Panc1 (cell line): ENCODE measurements at regions not wholly inside any gene's neighbourhood (a gene's known extent, or its start where the extent isn't known, plus 50 kb on each side); places are given as distances from the start of the nearest gene placed in this dataset.

Source experiments
- ATAC-seq: fragments of 200-7000 bp; cut with Tn5 transposase; 2 replicates; pipeline ENCODE4 v1.9.1; 2020; ENCODE audit warnings: mild to moderate bottlenecking, moderate library complexity
- BruUV-seq: library from RNA; stranded (reverse); fragments of 400-500 nt; replicated peaks from 2 replicates; lab custom pipeline; 2021; lab: Mats Ljungman, UMichigan
- CTCF ChIA-PET: fragments of 300-600 bp; sonication (Branson Sonifier 250); formaldehyde crosslinking; loops from one replicate; lab custom pipeline; 2022; ENCODE audit warnings: antibody characterized with exemption; lab: Charles Lee
- POLR2A ChIA-PET: fragments of 300-600 bp; sonication (Branson Sonifier 250); formaldehyde crosslinking; loops from one replicate; lab custom pipeline; 2022; ENCODE audit warnings: antibody characterized with exemption; lab: Charles Lee
- DNase-seq: peaks from one replicate; pipeline ENCODE4 v3.0.0-alpha.2; 2010; ENCODE audit warnings: low read depth, low spot score
- H3K27ac ChIP-seq: 2 replicates; pipeline ENCODE4 v1.5.1; 2011; ENCODE audit warnings: mild to moderate bottlenecking, low read length, inconsistent platforms
- H3K27me3 ChIP-seq: fragments of 200-500 bp; sonication (Bioruptor generic); 2 replicates; pipeline ENCODE4 v1.6.0; 2014; ENCODE audit warnings: low read length, inconsistent platforms; ENCODE audit not compliant: control insufficient read depth, insufficient read depth
- H3K36me3 ChIP-seq: fragments of 200-500 bp; sonication (Bioruptor generic); 2 replicates; pipeline ENCODE4 v1.5.1; 2014; ENCODE audit warnings: inconsistent platforms, mild to moderate bottlenecking, low read length, moderate library complexity; ENCODE audit not compliant: control insufficient read depth, insufficient read depth
- H3K4me1 ChIP-seq: 2 replicates; pipeline ENCODE4 v1.5.1; 2011; ENCODE audit warnings: inconsistent platforms, mild to moderate bottlenecking, low read length, moderate library complexity; ENCODE audit not compliant: control insufficient read depth, insufficient read depth
- H3K4me3 ChIP-seq, 2 experiments: 2 replicates each; pipeline ENCODE4 v1.5.1; 2011 to 2012; ENCODE audit warnings: low read depth in 2 of 2, low read length in 2 of 2, mild to moderate bottlenecking in 2 of 2, inconsistent platforms in 1 of 2, moderate library complexity in 1 of 2
- H3K9me3 ChIP-seq: fragments of 200-500 bp; sonication (Bioruptor generic); 2 replicates; pipeline ENCODE4 v1.5.1; 2014; ENCODE audit warnings: low read depth, mild to moderate bottlenecking, inconsistent platforms, low read length, moderate library complexity; ENCODE audit not compliant: control insufficient read depth, insufficient read depth
- CTCF ChIP-seq: fragments of 450-650 bp; IDR thresholded peaks from 2 replicates; pipeline ENCODE4 v1.5.1; 2017; ENCODE audit warnings: mild to moderate bottlenecking
- POLR2AphosphoS5 ChIP-seq: IDR thresholded peaks from 2 replicates; pipeline ENCODE4 v1.6.1; 2012; ENCODE audit warnings: mild to moderate bottlenecking, low read depth, low read length, moderate library complexity
- REST ChIP-seq, 2 experiments: IDR thresholded peaks; 2 replicates each; pipeline ENCODE4 v1.6.1; 2011 to 2012; ENCODE audit warnings: low read depth in 2 of 2, control low read depth in 1 of 2, low read length in 1 of 2, mild to moderate bottlenecking in 1 of 2, moderate library complexity in 1 of 2; ENCODE audit not compliant: insufficient read depth in 1 of 2
- SIN3A ChIP-seq: IDR thresholded peaks from 2 replicates; pipeline ENCODE4 v1.6.1; 2012; ENCODE audit warnings: low read depth, mild to moderate bottlenecking, low read length, moderate library complexity, borderline replicate concordance; ENCODE audit not compliant: insufficient read depth
- TCF7L2 ChIP-seq: IDR thresholded peaks from 2 replicates; pipeline ENCODE4 v1.6.1; 2011; ENCODE audit warnings: mild to moderate bottlenecking, low read depth, low read length, inconsistent platforms
- in situ Hi-C: cut with HindIII; loops from 2 replicates; pipeline ENCODE4 v1.10.0; 2016; ENCODE audit warnings: low sequenced_read_pairs, low pct_unique_long_range_greater_than_20kb
- intact Hi-C: fragments of 100-400 bp; cut with micrococcal nuclease; formaldehyde crosslinking; loops from one replicate; pipeline ENCODE4 v1.10.0; 2022; ENCODE audit not compliant: unreplicated experiment

- POLR2A ChIA-PET = no interaction called here
- BruUV-seq = no TSS peak
- CTCF ChIA-PET = no interaction called here
- H3K27ac ChIP-seq = no peak overlapping the region
- in situ Hi-C loops = no loop called here
- no peak overlapping the region for H3K4me3 ChIP-seq
- intact Hi-C loops = no loop called here
- no peak for ATAC-seq
- H3K9me3 ChIP-seq = no peaks in the 10 kb centered on the region
- no peaks in the 10 kb centered on the region for H3K36me3 ChIP-seq
- TF ChIP-seq REST (IDR thresholded peaks at IDR 0.05; ENCODE audit: insufficient read depth in 1 of 2, low read depth in 2 of 2, low read length in 1 of 2) (no peak), SIN3A (no peak), TCF7L2 (no peak), POLR2AphosphoS5 (no peak), CTCF (no peak)
- no peak for DNase-seq
- no peaks in the 10 kb centered on the region for H3K27me3 ChIP-seq
- no peaks in the 10 kb centered on the region for H3K4me1 ChIP-seq
Measured at GRCh38 chr10:7092603-7093002, 318.2 kb downstream of the SFMBT2 start.

GRCh38 chr10:7090529-7090928 lies 320.3 kb downstream of the SFMBT2 start:
- ATAC-seq = no peak
- POLR2A ChIA-PET = no interaction called here
- TF ChIP-seq TCF7L2 (no peak), REST (IDR thresholded peaks at IDR 0.05; ENCODE audit: insufficient read depth in 1 of 2, low read depth in 2 of 2, low read length in 1 of 2) (no peak), SIN3A (no peak), POLR2AphosphoS5 (no peak), CTCF (no peak)
- no peak overlapping the region for H3K4me3 ChIP-seq
- no peaks in the 10 kb centered on the region for H3K36me3 ChIP-seq
- no peaks in the 10 kb centered on the region for H3K27me3 ChIP-seq
- no peak for DNase-seq
- no peaks in the 10 kb centered on the region for H3K9me3 ChIP-seq
- in situ Hi-C loops (no loop called here), intact Hi-C loops (no loop called here)
- BruUV-seq = no TSS peak
- no peaks in the 10 kb centered on the region for H3K4me1 ChIP-seq
- CTCF ChIA-PET = no interaction called here
- H3K27ac ChIP-seq = no peak overlapping the region
